ENCODE measurements at regions not wholly inside any gene's neighbourhood (a gene's known extent, or its start where the extent isn't known, plus 50 kb on each side); places are given as distances from the start of the nearest gene placed in this dataset.
"Not testable (repeated sequence)": the region's sequence is repeated elsewhere in the genome, so short reads cannot be mapped to it uniquely, and the experiment has no call there.

DNA sequence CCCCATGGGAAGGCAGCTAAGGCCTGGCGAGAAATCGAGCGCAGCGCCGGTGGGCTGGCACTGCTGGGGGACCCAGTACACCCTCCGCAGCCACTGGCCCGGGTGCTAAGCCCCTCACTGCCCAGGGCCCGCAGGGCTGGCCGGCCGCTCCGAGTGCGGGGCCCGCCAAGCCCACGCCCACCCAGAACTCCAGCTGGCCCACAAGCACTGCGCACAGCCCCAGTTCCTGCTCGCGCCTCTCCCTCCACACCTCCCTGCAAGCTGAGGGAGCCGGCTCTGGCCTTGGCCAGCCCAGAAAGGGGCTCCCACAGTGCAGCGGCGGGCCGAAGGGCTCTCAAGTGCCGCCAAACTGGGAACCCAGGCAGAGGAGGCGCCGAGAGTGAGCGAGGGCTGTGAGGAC, 253.0 kb upstream of the PDE3A start:
- not testable (repeated sequence) for H3K27me3 ChIP-seq (ENCODE audit: insufficient read depth, low read length); H3K9ac ChIP-seq (ENCODE audit: low read depth, low read length); H3K9me3 ChIP-seq (ENCODE audit: insufficient read depth, low read depth, low read length); H3K4me1 ChIP-seq (ENCODE audit: insufficient read depth, low read length); H3K36me3 ChIP-seq (ENCODE audit: insufficient read depth, low read length); H3K27ac ChIP-seq (ENCODE audit: low read depth, low read length); H3K4me3 ChIP-seq (ENCODE audit: low read length)
- WGBS, result 94% methylated on average over 25 of the region's 25 CpGs

DNA sequence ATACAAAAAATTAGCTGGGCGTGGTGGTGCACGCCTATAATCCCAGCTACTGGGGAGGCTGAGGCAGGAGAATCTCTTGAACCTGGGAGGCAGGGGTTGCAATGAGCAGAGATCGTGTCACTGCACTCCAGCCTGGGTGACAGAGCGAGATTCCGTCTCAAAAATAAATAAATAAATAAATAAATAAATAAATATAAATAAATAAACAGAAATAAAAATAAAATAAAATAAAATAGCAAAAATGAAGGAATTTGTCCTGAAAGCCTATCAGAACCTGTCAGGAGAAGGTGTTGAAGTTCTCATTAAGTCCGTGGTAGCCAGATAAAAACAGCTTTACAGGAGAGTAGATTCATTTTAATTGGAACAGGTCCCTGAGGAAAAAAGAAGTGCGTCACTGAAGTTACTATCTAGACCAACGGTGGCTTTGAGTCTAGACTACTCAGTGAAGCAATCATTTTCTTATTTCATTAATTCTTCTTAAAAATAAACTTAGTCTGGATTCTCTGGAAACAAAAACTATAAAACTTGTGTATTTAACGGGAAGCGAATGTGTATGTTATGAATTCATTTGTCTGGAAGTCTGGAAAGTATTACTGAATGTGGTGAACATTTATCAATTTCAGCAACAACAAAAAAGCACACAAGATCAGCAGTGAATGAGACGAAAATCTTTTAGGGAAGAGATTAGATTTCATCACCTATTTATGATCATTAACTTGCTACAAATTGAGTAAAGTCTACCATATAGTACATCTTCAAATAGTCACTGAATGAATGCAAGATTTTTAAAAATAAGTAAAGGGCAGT, 248.5 kb upstream of the PDE3A start:
- Histone ChIP-seq H3K27me3 (ENCODE audit: insufficient read depth, low read length) (no peaks in the 10 kb centered on the region), H3K4me1 (ENCODE audit: insufficient read depth, low read length) (no peaks in the 10 kb centered on the region), H3K36me3 (ENCODE audit: insufficient read depth, low read length) (no peaks in the 10 kb centered on the region), H3K27ac (ENCODE audit: low read depth, low read length) (no peak overlapping the region), H3K9ac (ENCODE audit: low read depth, low read length) (no peak overlapping the region), H3K4me3 (ENCODE audit: low read length) (no peak overlapping the region), H3K9me3 (ENCODE audit: insufficient read depth, low read depth, low read length) (no peaks in the 10 kb centered on the region)
- 91% methylated on average over 8 of the region's 11 CpGs for WGBS

DNA sequence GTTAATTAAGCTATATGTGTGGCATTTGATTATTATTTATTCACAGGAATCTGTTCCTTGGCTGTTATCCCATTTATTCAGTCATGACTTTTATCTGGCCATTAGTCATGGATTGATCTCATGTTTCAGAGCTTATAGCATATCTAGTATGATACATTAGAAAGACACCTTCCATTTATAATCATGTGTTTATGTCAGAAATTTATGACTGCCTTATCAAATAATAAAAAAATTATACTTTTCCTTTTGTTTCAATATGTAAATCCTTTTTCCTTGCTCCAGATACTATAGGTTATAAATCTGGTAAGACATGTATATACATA, 248.0 kb upstream of the PDE3A start:
- H3K36me3 ChIP-seq (ENCODE audit: insufficient read depth, low read length), result no peaks in the 10 kb centered on the region
- H3K9ac ChIP-seq (ENCODE audit: low read depth, low read length), result no peak overlapping the region
- no peaks in the 10 kb centered on the region for H3K27me3 ChIP-seq (ENCODE audit: insufficient read depth, low read length)
- no peak overlapping the region for H3K27ac ChIP-seq (ENCODE audit: low read depth, low read length)
- H3K4me1 ChIP-seq (ENCODE audit: insufficient read depth, low read length), result no peaks in the 10 kb centered on the region
- H3K9me3 ChIP-seq (ENCODE audit: insufficient read depth, low read depth, low read length), result no peaks in the 10 kb centered on the region
- H3K4me3 ChIP-seq (ENCODE audit: low read length), result no peak overlapping the region

DNA sequence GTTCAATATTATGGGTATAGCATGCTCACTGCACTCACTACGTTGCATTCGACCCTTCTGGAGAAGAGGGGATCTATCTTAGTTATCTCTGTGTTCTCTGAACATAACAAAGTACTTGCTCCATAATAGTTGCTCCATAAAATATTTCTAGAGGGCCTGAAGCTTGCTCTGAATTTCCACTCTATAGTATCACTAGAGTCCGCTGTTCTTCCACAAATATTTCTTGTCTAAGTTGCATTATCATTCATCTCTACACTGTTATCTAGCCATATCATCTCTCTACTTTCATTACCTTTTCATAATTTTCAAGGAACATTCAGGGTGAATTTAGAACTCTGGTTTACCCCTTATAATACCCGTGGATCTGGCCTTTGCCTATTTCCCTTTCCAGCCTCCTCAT, 246.1 kb upstream of the PDE3A start:
- Histone ChIP-seq H3K4me3 (ENCODE audit: low read length) (no peak overlapping the region), H3K27ac (ENCODE audit: low read depth, low read length) (no peak overlapping the region), H3K27me3 (ENCODE audit: insufficient read depth, low read length) (no peaks in the 10 kb centered on the region), H3K9me3 (ENCODE audit: insufficient read depth, low read depth, low read length) (no peaks in the 10 kb centered on the region), H3K4me1 (ENCODE audit: insufficient read depth, low read length) (no peaks in the 10 kb centered on the region), H3K36me3 (ENCODE audit: insufficient read depth, low read length) (no peaks in the 10 kb centered on the region), H3K9ac (ENCODE audit: low read depth, low read length) (no peak overlapping the region)
- 84% methylated on average over 4 of the region's 4 CpGs for WGBS

DNA sequence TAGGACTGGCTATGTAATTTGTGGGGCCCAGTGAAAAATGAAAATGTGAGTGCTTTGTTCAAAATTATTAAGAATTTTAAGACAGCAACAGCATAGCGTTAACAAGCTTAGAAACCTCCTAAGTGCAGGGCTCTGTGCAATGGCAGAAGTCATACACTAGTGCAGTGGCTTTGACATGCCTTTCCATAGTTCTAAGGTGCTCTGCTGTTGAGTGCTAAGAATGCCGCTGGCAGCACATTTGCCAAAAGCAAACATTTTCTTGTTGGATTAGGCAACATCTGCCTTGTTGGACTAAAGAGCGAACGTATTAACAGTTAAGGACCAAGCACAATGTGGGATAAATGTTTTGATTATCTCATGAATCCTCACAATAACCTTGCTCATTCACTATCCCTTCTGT, 244.9 kb upstream of the PDE3A start:
- no peak overlapping the region for H3K4me3 ChIP-seq (ENCODE audit: low read length)
- no peaks in the 10 kb centered on the region for H3K36me3 ChIP-seq (ENCODE audit: insufficient read depth, low read length)
- 92% methylated on average over 4 of the region's 4 CpGs for WGBS
- no peaks in the 10 kb centered on the region for H3K9me3 ChIP-seq (ENCODE audit: insufficient read depth, low read depth, low read length)
- no peak overlapping the region for H3K27ac ChIP-seq (ENCODE audit: low read depth, low read length)
- H3K4me1 ChIP-seq (ENCODE audit: insufficient read depth, low read length), result no peaks in the 10 kb centered on the region
- H3K27me3 ChIP-seq (ENCODE audit: insufficient read depth, low read length), result no peaks in the 10 kb centered on the region
- no peak overlapping the region for H3K9ac ChIP-seq (ENCODE audit: low read depth, low read length)

DNA sequence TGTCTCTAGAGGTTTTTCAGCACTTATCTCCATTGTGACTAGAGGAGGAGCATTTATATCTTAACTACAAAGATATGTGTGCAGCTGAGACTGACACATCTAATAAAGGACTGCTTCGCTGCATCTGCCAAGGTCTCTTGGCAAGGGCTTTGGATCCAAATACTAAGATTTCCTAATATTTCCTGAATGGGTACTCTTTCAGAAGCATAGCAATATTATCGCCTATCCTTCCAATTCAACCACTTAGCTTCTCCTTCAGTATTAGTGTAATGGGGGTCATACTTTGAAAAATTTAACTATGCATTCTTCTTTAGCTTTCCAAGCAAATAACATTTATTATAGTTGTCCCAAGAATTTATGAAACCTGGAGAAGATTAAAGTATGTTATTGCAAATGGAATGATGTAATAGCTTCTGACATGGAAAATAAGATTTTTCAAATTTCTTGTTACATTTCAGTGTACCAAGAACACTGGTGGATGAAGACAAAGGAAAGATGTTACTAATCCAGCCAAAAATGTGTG, 243.0 kb upstream of the PDE3A start:
- no peak overlapping the region for H3K9ac ChIP-seq (ENCODE audit: low read depth, low read length)
- no peaks in the 10 kb centered on the region for H3K4me1 ChIP-seq (ENCODE audit: insufficient read depth, low read length)
- H3K4me3 ChIP-seq (ENCODE audit: low read length), result no peak overlapping the region
- H3K27ac ChIP-seq (ENCODE audit: low read depth, low read length), result no peak overlapping the region
- WGBS, result 100% methylated on average over 1 of the region's 2 CpGs
- no peaks in the 10 kb centered on the region for H3K9me3 ChIP-seq (ENCODE audit: insufficient read depth, low read depth, low read length)
- no peaks in the 10 kb centered on the region for H3K27me3 ChIP-seq (ENCODE audit: insufficient read depth, low read length)
- no peaks in the 10 kb centered on the region for H3K36me3 ChIP-seq (ENCODE audit: insufficient read depth, low read length)

DNA sequence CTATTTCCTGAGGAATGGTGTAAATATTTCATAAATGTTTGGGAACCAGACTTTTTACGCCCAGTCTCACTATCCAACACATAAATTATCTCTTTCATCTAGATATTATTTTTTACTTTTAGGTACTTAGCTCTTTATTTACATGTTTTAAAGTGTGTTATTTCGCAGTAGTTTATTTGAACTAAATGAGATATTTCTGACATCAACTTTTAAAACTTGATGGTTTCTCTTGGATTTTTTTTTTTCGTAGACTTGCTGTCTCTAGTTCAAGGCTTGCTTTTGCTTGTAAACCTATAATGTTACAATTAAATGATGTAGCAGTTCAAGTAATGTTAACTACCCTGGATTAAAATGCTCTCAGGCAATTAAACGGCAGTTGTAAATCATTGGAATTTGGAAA, 241.7 kb upstream of the PDE3A start:
- H3K4me1 ChIP-seq (ENCODE audit: insufficient read depth, low read length), result no peaks in the 10 kb centered on the region
- H3K4me3 ChIP-seq (ENCODE audit: low read length), result no peak overlapping the region
- WGBS, result 98% methylated on average over 3 of the region's 4 CpGs

DNA sequence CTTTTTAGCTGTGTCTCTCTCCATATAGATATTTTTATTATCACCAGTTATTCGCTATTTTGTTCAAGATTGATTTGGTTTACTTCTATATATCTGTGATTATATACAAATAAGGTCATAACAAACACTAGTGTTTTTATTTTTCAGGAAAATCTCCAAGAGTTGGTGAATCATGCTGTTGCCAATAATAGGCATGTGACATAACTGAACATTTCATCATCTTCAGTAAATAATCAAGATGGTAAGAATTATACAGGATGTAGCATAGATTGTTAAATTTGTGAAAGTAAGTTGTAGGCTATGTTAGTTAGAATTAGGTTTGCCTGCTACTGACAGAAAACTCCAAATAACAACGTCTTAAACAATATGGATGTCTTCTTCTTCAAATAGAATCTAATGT, 240.9 kb upstream of the PDE3A start:
- no peaks in the 10 kb centered on the region for H3K36me3 ChIP-seq (ENCODE audit: insufficient read depth, low read length)
- H3K4me1 ChIP-seq (ENCODE audit: insufficient read depth, low read length), result no peaks in the 10 kb centered on the region
- H3K27me3 ChIP-seq (ENCODE audit: insufficient read depth, low read length), result no peaks in the 10 kb centered on the region
- no peak overlapping the region for H3K9ac ChIP-seq (ENCODE audit: low read depth, low read length)
- 95% methylated on average over 1 of the region's 2 CpGs for WGBS
- no peaks in the 10 kb centered on the region for H3K9me3 ChIP-seq (ENCODE audit: insufficient read depth, low read depth, low read length)
- no peak overlapping the region for H3K27ac ChIP-seq (ENCODE audit: low read depth, low read length)
- H3K4me3 ChIP-seq (ENCODE audit: low read length), result no peak overlapping the region

More for the DNA sequence above, 241.7 kb upstream of the PDE3A start:
- Histone ChIP-seq H3K9ac (ENCODE audit: low read depth, low read length) (no peak overlapping the region), H3K9me3 (ENCODE audit: insufficient read depth, low read depth, low read length) (no peaks in the 10 kb centered on the region), H3K36me3 (ENCODE audit: insufficient read depth, low read length) (no peaks in the 10 kb centered on the region), H3K27me3 (ENCODE audit: insufficient read depth, low read length) (no peaks in the 10 kb centered on the region), H3K27ac (ENCODE audit: low read depth, low read length) (no peak overlapping the region)

DNA sequence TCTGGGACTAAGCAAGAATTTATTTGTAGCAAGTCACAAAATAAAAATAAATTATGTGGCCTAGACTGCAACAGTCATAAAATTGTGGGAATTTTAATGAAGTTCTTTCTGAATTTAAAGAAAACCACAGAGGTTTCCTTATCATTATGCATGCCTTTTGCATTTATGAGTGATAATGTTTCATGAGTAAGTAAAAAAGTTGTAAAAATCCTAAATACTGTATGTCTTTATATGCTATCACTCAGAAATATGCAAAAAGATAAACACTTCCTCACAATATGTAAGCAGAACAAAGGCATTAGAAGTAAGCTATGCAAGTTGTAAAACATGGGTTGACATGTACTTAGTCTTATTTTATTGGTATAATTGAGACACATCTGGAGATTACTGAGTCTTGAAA, 239.4 kb upstream of the PDE3A start:
- no peaks in the 10 kb centered on the region for H3K9me3 ChIP-seq (ENCODE audit: insufficient read depth, low read depth, low read length)
- H3K36me3 ChIP-seq (ENCODE audit: insufficient read depth, low read length), result no peaks in the 10 kb centered on the region
- H3K27ac ChIP-seq (ENCODE audit: low read depth, low read length), result no peak overlapping the region
- no peaks in the 10 kb centered on the region for H3K4me1 ChIP-seq (ENCODE audit: insufficient read depth, low read length)
- H3K27me3 ChIP-seq (ENCODE audit: insufficient read depth, low read length), result no peaks in the 10 kb centered on the region
- H3K9ac ChIP-seq (ENCODE audit: low read depth, low read length), result no peak overlapping the region
- H3K4me3 ChIP-seq (ENCODE audit: low read length), result no peak overlapping the region

DNA sequence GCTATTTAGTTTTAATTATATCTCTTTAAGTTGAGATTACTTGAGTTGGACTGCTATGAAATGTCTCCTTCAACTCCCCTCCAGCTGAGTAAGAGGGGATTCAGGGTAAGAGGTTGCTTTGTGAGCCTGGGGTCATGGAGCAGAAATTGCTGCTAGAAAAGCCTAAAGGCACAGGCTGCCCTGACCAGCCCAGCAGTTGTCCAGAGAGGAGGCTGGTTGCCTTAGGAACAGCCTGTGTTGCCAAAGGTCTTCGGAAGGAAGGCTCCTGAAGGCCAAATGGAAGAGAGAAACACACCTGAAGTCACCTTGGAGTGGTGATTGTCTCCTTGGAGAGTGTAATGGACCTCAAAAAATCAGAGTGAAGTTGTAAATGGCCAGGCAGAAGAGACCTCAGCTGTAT, 235.5 kb upstream of the PDE3A start:
- 88% methylated on average over 1 of the region's 1 CpG for WGBS
- H3K27ac ChIP-seq (ENCODE audit: low read depth, low read length), result no peak overlapping the region
- no peaks in the 10 kb centered on the region for H3K9me3 ChIP-seq (ENCODE audit: insufficient read depth, low read depth, low read length)
- H3K9ac ChIP-seq (ENCODE audit: low read depth, low read length), result no peak overlapping the region
- no peaks in the 10 kb centered on the region for H3K36me3 ChIP-seq (ENCODE audit: insufficient read depth, low read length)
- H3K27me3 ChIP-seq (ENCODE audit: insufficient read depth, low read length), result no peaks in the 10 kb centered on the region
- H3K4me1 ChIP-seq (ENCODE audit: insufficient read depth, low read length), result no peaks in the 10 kb centered on the region
- no peak overlapping the region for H3K4me3 ChIP-seq (ENCODE audit: low read length)

DNA sequence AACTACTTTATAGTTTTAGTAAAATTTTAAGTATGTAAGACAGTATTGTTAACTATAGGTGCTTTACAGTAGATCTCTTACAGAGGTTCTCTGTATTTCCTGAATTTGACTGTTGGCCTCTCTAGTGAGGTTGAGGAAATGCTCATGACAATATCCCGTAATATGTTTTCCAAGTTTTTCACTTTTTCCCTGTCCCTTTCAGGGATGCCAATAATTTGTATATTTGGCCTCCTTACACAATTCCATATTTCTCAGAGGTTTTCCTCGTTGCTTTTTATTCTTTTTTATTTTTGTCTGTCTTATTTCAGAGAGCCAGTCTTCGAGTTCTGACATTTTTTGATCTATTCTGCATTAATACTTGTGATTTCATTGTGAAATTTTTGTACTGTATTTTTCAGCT, 233.7 kb upstream of the PDE3A start:
- H3K27me3 ChIP-seq (ENCODE audit: insufficient read depth, low read length), result no peaks in the 10 kb centered on the region
- no peak overlapping the region for H3K9ac ChIP-seq (ENCODE audit: low read depth, low read length)
- no peaks in the 10 kb centered on the region for H3K4me1 ChIP-seq (ENCODE audit: insufficient read depth, low read length)
- no peak overlapping the region for H3K4me3 ChIP-seq (ENCODE audit: low read length)
- no peak overlapping the region for H3K27ac ChIP-seq (ENCODE audit: low read depth, low read length)
- WGBS, result 87% methylated on average over 3 of the region's 3 CpGs
- no peaks in the 10 kb centered on the region for H3K9me3 ChIP-seq (ENCODE audit: insufficient read depth, low read depth, low read length)
- no peaks in the 10 kb centered on the region for H3K36me3 ChIP-seq (ENCODE audit: insufficient read depth, low read length)

DNA sequence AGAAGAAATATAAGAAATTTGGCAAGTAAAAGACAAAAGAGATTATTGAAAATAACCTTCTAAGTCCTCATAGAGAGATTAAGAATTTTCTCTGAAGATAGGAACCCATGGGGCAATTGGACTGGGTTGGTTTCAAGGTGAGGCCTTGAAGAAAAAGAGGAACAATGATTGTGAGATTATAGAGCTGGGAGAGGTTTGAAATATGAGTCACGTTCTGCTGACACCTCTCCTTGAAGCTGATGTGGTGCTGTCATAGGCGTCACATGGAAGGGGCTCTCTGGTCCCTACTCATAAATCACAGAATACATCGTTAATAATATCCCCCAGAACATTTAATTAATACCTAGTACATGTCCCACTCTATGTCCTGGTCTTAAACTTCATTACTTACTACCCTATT, 227.6 kb upstream of the PDE3A start:
- Histone ChIP-seq H3K9me3 (ENCODE audit: insufficient read depth, low read depth, low read length) (no peaks in the 10 kb centered on the region), H3K36me3 (ENCODE audit: insufficient read depth, low read length) (no peaks in the 10 kb centered on the region), H3K27me3 (ENCODE audit: insufficient read depth, low read length) (no peaks in the 10 kb centered on the region), H3K4me3 (ENCODE audit: low read length) (no peak overlapping the region), H3K27ac (ENCODE audit: low read depth, low read length) (no peak overlapping the region), H3K9ac (ENCODE audit: low read depth, low read length) (no peak overlapping the region), H3K4me1 (ENCODE audit: insufficient read depth, low read length) (no peaks in the 10 kb centered on the region)
- WGBS, result 92% methylated on average over 3 of the region's 3 CpGs

Measured in HUES64 (cell line).